Adrenal gland (tissue), 9 donors: ENCODE measurements at regions not wholly inside any gene's neighbourhood (a gene's known extent, or its start where the extent isn't known, plus 50 kb on each side); places are given as distances from the start of the nearest gene placed in this dataset.

ENCODE experiments used
- DNase-seq, 7 donors: peaks; one replicate each; pipeline ENCODE4 v3.0.0-alpha.2; 2019 to 2020
- H3K27ac ChIP-seq, 5 donors: fragments of 200-600 bp; sonication (generic) in 4 of 5; 1 replicate in 3 of 5; 2 replicates in 2 of 5; pipeline versions ENCODE4 v1.5.1 to v1.8.0; 2016 to 2020; ENCODE audit warnings: mild to moderate bottlenecking in 1 of 5
- H3K27me3 ChIP-seq: fragments of 200-600 bp; 2 replicates; pipeline ENCODE4 v1.8.0; 2021
- H3K36me3 ChIP-seq, 2 donors: fragments of 200-600 bp; replicated peaks in 1 of 2; 1 replicate in 1 of 2; 2 replicates in 1 of 2; pipeline versions ENCODE4 v1.5.1 to v1.8.0; 2018 to 2022
- H3K4me1 ChIP-seq, 2 donors: fragments of 200-600 bp; replicated peaks in 1 of 2; 1 replicate in 1 of 2; 2 replicates in 1 of 2; pipeline versions ENCODE4 v1.5.1 to v1.8.0; 2018 to 2021
- H3K4me3 ChIP-seq, 4 donors: fragments of 200-600 bp; sonication (generic) in 3 of 4; one replicate each; pipeline ENCODE4 v1.5.1; 2016 to 2018
- H3K9me3 ChIP-seq, 3 donors: fragments of 200-600 bp; sonication (generic) in 1 of 3; replicated peaks in 1 of 3; 1 replicate in 2 of 3; 2 replicates in 1 of 3; pipeline versions ENCODE4 v1.5.1 to v1.8.0; 2016 to 2021
- CTCF ChIP-seq, 6 experiments: fragments of 450-650 bp in 4 of 6; fragments of 200-600 bp in 2 of 6; sonication (generic) in 1 of 6; IDR thresholded peaks; 1 replicate in 5 of 6; 2 replicates in 1 of 6; pipeline versions ENCODE4 v1.5.1 to v1.8.0; 2016 to 2021; ENCODE audit warnings: antibody characterized with exemption in 6 of 6, mild to moderate bottlenecking in 2 of 6, moderate library complexity in 1 of 6
- POLR2A ChIP-seq, 2 donors: fragments of 450-650 bp; IDR thresholded peaks; one replicate each; pipeline ENCODE4 v1.6.1; 2017; ENCODE audit warnings: antibody characterized with exemption in 2 of 2, mild to moderate bottlenecking in 2 of 2, moderate library complexity in 1 of 2
- WGBS, 4 donors: extraction: QIAGEN DNeasy Blood & Tissue Kit in 2 of 4; methylation state at CpG; one replicate each; pipeline versions ENCODE4 v1.1.5 to v1.1.7; 2013 to 2017; 5-methylcytosine and 5-hydroxymethylcytosine counted together
- intact Hi-C, 2 donors: fragments of 100-400 bp; cut with DNase I; formaldehyde crosslinking; loops; one replicate each; pipeline versions ENCODE4 v1.14.1 to v1.15.0; 2022 to 2023
- donor health status: healthy with polysubstance abuse.
- donor health status: Bipolar disorder and iron deficiency.
- donor health status: DM: yes; HTN: yes; CAD: no.
- donor health status: DM: no; HTN: no; CAD: no.
- donor health status: DM: no; HTN: no; CAD: no.

- Histone ChIP-seq H3K27me3 (no peaks in the 10 kb centered on the region), H3K4me3 (no peak overlapping the region), H3K9me3 (no peaks in the 10 kb centered on the region), H3K36me3 (no peaks in the 10 kb centered on the region), H3K4me1 (peaks cover under 1 to 7% of the 10 kb centered on the region in 2 donors), H3K27ac (no peak overlapping the region)
- TF ChIP-seq POLR2A (IDR thresholded peaks at IDR 0.05) (no peak), CTCF (IDR thresholded peaks at IDR 0.05) (no peak)
- 87 to 92% (median 90%) methylated on average over 1 of the region's 1 CpG for WGBS, 4 donors
- DNase-seq = no peak
- intact Hi-C loops = no loop called here
These were observed 164.2 kb upstream of the TNFAIP3 start for GRCh38 chr6:137702791-137703424.

- no peaks in the 10 kb centered on the region for H3K9me3 ChIP-seq
- no peaks in the 10 kb centered on the region for H3K36me3 ChIP-seq
- no peaks in the 10 kb centered on the region for H3K27me3 ChIP-seq
- no peak for DNase-seq
- intact Hi-C loops = loop anchor here (2.0 to 5.0 kb wide), 3 partner anchors 163 to 238 kb away; partner anchors contain the start of gene TNFAIP3 (in 1 of the 2)
- H3K27ac ChIP-seq = no peak overlapping the region
- TF ChIP-seq CTCF (IDR thresholded peaks at IDR 0.05) (no peak), POLR2A (IDR thresholded peaks at IDR 0.05) (no peak)
- WGBS, 4 donors = 32 to 38% (median 36%) methylated on average over 5 of the region's 5 CpGs
- H3K4me1 ChIP-seq = peaks cover 5 to 13% of the 10 kb centered on the region in 2 donors
- H3K4me3 ChIP-seq = no peak overlapping the region
These were observed 162.3 kb upstream of the TNFAIP3 start for GRCh38 chr6:137704802-137705159.

GRCh38 chr6:137705160-137706082 is 161.6 kb upstream of the TNFAIP3 start:
- Histone ChIP-seq H3K27me3 (no peaks in the 10 kb centered on the region), H3K9me3 (no peaks in the 10 kb centered on the region), H3K4me3 (no peak overlapping the region), H3K36me3 (no peaks in the 10 kb centered on the region), H3K4me1 (peaks cover 5 to 13% of the 10 kb centered on the region in 2 donors), H3K27ac (no peak overlapping the region)
- intact Hi-C loops = loop anchor here (2.0 to 5.0 kb wide), 3 partner anchors 162 to 237 kb away; partner anchors contain the start of gene TNFAIP3 (in 1 of the 2)
- TF ChIP-seq CTCF (IDR thresholded peaks at IDR 0.05) (peak; percentile 74 to 95 (median 86)), POLR2A (IDR thresholded peaks at IDR 0.05) (no peak)
- peak; percentile 61 to 81 (median 75) for DNase-seq
- WGBS, 4 donors = 40 to 47% (median 45%) methylated on average over 10 to 11 of the region's 11 CpGs

GRCh38 chr6:137706083-137706750 is 160.8 kb upstream of the TNFAIP3 start:
- no peak for DNase-seq
- Histone ChIP-seq H3K4me1 (peaks cover 5 to 13% of the 10 kb centered on the region in 2 donors), H3K27ac (no peak overlapping the region), H3K9me3 (no peaks in the 10 kb centered on the region), H3K36me3 (no peaks in the 10 kb centered on the region), H3K27me3 (no peaks in the 10 kb centered on the region), H3K4me3 (no peak overlapping the region)
- intact Hi-C loops = loop anchor here (5.0 kb wide), 2 partner anchors 161 to 236 kb away; partner anchors contain the start of gene TNFAIP3 (in 1 of the 2)
- WGBS, 4 donors = 61 to 69% (median 64%) methylated on average over 10 of the region's 10 CpGs
- TF ChIP-seq POLR2A (IDR thresholded peaks at IDR 0.05) = no peak
- TF ChIP-seq CTCF (IDR thresholded peaks at IDR 0.05) = no peak
